Fibroblast of upper back skin (primary cell): ENCODE measurements at regions not wholly inside any gene's neighbourhood (a gene's known extent, or its start where the extent isn't known, plus 50 kb on each side); places are given as distances from the start of the nearest gene placed in this dataset.
"Not testable (repeated sequence)": the region's sequence is repeated elsewhere in the genome, so short reads cannot be mapped to it uniquely, and the experiment has no call there.

Experiments
- DNase-seq: peaks from one replicate; pipeline ENCODE4 v3.0.0-alpha.2; 2013

GRCh38 chr11:105429096-105429910, 180.6 kb upstream of the GRIA4 start:
- DNase-seq, result no peak

GRCh38 chr11:105407101-105407500, 202.8 kb upstream of the GRIA4 start:
- DNase-seq, result no peak

GRCh38 chr11:105401269-105401809, 208.5 kb upstream of the GRIA4 start:
- no peak for DNase-seq

- no peak for DNase-seq
Measured at GRCh38 chr11:105399511-105399910, 210.4 kb upstream of the GRIA4 start.

GRCh38 chr11:105398636-105399035, 211.2 kb upstream of the GRIA4 start:
- no peak for DNase-seq

- DNase-seq, result no peak
Measured at GRCh38 chr11:105393326-105393725, 216.5 kb upstream of the GRIA4 start.

GRCh38 chr11:105392556-105392955, 217.3 kb upstream of the GRIA4 start:
- peak; percentile 56 for DNase-seq

- DNase-seq, result no peak
Measured at GRCh38 chr11:105389952-105390351, 219.9 kb upstream of the GRIA4 start.

- DNase-seq, result no peak
Measured at GRCh38 chr11:105388006-105388405, 221.9 kb upstream of the GRIA4 start.

- no peak for DNase-seq
Measured at GRCh38 chr11:105381941-105382340, 227.9 kb upstream of the GRIA4 start.

- DNase-seq, result no peak
Measured at GRCh38 chr11:105377870-105378269, 232.0 kb upstream of the GRIA4 start.

GRCh38 chr11:105372206-105372605, 232.6 kb upstream of the CARD18 start:
- no peak for DNase-seq

- DNase-seq, result no peak
Measured at GRCh38 chr11:105371311-105371710, 231.7 kb upstream of the CARD18 start.

- no peak for DNase-seq
Measured at GRCh38 chr11:105368711-105369110, 229.1 kb upstream of the CARD18 start.

- DNase-seq, result no peak
Measured at GRCh38 chr11:105367129-105367528, 227.6 kb upstream of the CARD18 start.

GRCh38 chr11:105361651-105362050, 222.1 kb upstream of the CARD18 start:
- peak; percentile 16 for DNase-seq

GRCh38 chr11:105357764-105358163, 218.2 kb upstream of the CARD18 start:
- peak; percentile 85 for DNase-seq

- DNase-seq, result no peak
Measured at GRCh38 chr11:105357146-105357545, 217.6 kb upstream of the CARD18 start.

- not testable (repeated sequence) for DNase-seq
Measured at GRCh38 chr11:105349867-105350266, 210.3 kb upstream of the CARD18 start.

- DNase-seq, result no peak
Measured at GRCh38 chr11:105344938-105345337, 205.4 kb upstream of the CARD18 start.

- no peak for DNase-seq
Measured at GRCh38 chr11:105334025-105334714, 194.6 kb upstream of the CARD18 start.

GRCh38 chr11:105333153-105333552, 193.6 kb upstream of the CARD18 start:
- DNase-seq, result no peak

GRCh38 chr11:105332171-105332570, 192.6 kb upstream of the CARD18 start:
- DNase-seq, result no peak

GRCh38 chr11:105328061-105328460, 188.5 kb upstream of the CARD18 start:
- DNase-seq, result no peak
